EH (cell line): ENCODE measurements at regions not wholly inside any gene's neighbourhood (a gene's known extent, or its start where the extent isn't known, plus 50 kb on each side); places are given as distances from the start of the nearest gene placed in this dataset.

Source experiments
- DNase-seq: peaks from one replicate; pipeline ENCODE4 v3.0.0-alpha.2; 2015; ENCODE audit warnings: low read depth

DNA sequence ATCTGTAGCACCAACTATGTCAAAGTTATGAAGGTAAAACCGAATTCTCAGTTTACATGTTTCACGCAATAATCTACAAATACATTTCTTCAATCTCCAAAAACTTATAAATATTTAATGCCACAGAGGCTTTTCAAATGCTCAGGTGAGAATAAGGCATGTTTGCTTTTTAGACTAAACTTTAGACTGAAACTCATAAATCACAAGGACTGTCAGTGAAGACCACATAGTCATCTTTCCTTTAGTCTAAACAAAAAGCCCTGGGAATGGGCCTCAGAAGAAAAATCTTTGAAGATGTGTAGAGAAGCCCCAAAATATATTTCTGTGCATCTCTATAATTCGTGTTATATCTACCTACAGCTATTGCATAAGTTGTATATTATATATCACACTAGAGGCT is 54.5 kb upstream of the DCTD start:
- no peak for DNase-seq

DNA sequence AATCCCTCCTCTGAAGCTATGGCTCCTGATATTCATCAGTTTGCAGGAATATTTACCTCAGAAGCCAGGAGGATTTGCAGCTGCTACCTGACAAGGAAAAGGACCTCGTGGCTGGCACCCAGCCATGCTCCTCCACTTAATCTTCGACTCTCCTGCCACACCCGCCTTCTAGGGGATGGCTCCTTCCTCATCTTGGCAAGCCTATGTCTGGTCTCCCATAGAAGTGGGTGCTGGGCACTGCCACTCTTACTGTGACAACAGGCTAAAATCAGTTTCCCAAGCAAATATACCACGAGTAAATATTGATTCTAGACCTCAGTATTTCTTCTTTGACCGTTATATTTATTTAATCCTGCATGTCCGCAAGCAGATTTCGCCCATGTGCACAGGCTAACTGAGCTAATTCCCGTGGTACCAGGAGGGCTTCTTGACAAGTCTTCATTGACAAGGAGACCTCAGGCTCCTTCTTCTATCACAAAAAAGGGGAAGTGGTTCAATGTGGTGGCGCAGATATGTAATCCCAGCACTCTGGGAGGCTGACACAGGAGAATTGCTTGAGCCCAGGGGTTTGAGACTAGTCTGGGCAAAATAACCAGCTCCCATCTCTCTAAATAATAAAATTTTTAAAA is 52.6 kb upstream of the DCTD start:
- no peak for DNase-seq

DNA sequence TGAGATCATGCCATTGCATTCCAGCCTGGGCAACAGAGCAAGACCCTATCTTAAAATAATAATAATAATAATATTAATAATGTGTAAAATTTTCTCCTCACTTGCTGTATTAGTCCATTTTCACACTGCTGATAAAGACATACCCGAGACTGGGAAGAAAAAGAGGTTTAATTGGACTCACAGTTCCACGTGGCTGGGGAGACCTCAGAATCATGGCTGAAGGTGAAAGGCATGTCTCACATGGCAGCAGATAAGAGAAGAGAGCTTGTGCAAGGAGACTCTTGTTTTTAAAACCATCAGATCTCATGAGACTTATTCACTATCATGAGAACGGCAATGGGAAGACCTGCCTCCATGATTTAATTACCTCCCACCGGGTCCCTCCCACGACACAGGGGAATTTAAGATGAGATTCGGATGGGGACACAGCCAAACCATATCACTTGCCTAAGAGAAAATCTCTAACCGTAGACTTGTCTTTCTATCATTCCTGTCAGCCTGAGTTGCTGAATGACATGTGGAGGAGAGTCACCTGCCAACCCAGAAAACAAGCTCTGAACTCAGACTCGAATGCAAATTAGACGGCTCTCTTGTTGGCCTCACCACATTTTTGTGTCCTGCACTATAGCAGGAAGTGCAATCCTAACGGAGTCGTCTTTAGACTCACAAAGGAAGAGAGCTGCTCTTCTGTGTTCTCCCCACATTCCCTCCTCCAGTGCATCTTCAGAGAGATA is 51.9 kb upstream of the DCTD start:
- no peak for DNase-seq

DNA sequence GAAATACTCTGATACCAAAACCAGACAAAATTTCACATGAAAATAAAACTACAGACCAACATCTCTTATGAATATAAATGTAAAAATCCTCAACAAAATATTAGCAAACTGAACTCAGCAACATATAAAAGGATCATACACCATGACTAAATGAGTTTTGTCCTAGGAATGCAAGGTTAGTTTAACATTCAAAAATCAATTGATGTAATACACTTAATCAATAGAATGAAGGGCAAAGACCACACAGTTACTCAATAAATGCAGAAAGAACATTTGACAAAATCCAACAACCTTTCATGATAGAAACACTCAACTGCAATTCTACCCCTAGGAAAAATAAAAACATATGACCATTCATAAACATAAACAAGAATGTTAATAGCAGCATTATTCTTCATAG is 50.2 kb upstream of the DCTD start:
- no peak for DNase-seq
